ENCODE measurements at regions not wholly inside any gene's neighbourhood (a gene's known extent, or its start where the extent isn't known, plus 50 kb on each side); places are given as distances from the start of the nearest gene placed in this dataset.

DNA sequence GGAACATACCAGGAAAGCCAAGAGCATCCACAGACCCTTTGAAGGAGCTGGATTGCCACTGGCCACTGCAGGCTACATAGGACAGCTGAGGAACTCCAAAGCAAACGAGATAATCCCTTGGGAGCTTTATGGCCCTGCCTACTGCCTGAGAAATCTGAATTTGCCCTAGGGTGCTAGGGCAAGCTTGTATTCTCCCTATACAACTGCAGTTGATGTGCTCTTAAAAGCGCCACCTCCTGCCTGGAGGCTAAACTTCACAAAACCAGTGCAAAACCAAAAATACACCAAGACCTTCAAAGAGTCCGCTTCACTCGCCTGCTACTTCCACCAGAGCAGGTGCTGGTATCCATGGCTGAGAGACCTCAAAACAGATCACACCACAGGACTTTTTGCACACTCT is 99.6 kb upstream of the KRR1 start:
- DNase-seq (ENCODE audit: low read depth), result no peak
- no peak overlapping the region for H3K4me3 ChIP-seq (ENCODE audit: low read depth, low read length)
- no peaks in the 10 kb centered on the region for H3K27me3 ChIP-seq (ENCODE audit: control insufficient read depth, insufficient read depth, low read length)
- TF ChIP-seq, protein P1, sequence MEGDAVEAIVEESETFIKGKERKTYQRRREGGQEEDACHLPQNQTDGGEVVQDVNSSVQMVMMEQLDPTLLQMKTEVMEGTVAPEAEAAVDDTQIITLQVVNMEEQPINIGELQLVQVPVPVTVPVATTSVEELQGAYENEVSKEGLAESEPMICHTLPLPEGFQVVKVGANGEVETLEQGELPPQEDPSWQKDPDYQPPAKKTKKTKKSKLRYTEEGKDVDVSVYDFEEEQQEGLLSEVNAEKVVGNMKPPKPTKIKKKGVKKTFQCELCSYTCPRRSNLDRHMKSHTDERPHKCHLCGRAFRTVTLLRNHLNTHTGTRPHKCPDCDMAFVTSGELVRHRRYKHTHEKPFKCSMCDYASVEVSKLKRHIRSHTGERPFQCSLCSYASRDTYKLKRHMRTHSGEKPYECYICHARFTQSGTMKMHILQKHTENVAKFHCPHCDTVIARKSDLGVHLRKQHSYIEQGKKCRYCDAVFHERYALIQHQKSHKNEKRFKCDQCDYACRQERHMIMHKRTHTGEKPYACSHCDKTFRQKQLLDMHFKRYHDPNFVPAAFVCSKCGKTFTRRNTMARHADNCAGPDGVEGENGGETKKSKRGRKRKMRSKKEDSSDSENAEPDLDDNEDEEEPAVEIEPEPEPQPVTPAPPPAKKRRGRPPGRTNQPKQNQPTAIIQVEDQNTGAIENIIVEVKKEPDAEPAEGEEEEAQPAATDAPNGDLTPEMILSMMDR (IDR thresholded peaks at IDR 0.05; ENCODE audit: insufficient read depth, low read length, poor library complexity, severe bottlenecking), result no peak
- H3K36me3 ChIP-seq (ENCODE audit: control insufficient read depth, insufficient read depth, low read length), result no peaks in the 10 kb centered on the region

DNA sequence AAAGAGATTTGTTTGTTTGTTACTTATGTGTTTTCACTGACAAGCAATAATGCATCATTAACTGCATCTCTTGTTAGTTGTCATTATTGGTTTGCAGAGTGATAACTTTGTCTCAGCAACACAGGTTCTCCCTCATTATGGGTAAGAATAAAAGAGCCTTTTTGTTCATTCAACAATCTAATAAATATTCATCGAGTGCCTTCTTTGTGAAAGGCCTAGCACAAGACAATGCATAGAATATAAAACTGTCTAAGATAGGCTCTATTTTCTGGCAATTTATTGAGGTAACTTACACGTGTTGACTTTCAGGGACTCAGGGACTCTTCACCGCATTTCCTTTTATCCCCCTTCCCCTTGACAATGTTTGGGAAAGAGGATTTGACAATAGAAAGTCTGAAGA is 95.5 kb upstream of the KRR1 start:
- Histone ChIP-seq H3K4me3 (ENCODE audit: low read depth, low read length) (no peak overlapping the region), H3K27me3 (ENCODE audit: control insufficient read depth, insufficient read depth, low read length) (no peaks in the 10 kb centered on the region), H3K36me3 (ENCODE audit: control insufficient read depth, insufficient read depth, low read length) (no peaks in the 10 kb centered on the region)
- DNase-seq (ENCODE audit: low read depth), result no peak
- TF ChIP-seq, protein P1 (IDR thresholded peaks at IDR 0.05; ENCODE audit: insufficient read depth, low read length, poor library complexity, severe bottlenecking), result no peak

DNA sequence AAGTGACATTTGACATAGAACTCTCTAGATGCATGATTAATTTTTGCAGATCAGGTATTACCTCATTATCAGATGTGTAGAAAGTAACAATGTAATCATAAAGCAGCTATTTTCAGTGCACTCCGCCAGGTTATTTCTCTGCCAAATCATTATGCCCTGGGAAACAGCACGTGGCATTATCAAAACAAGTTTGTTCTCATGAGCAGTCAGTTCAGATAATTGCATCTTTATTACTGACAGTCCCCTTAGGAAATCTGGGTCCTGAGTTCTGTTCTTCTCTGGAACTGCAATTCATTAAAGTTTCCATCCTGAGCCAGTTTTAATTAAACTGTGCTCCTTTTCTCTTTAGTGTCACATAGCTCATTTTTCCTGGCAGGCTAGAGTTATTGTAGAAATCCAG is 94.7 kb upstream of the KRR1 start:
- Histone ChIP-seq H3K27me3 (ENCODE audit: control insufficient read depth, insufficient read depth, low read length) (no peaks in the 10 kb centered on the region), H3K4me3 (ENCODE audit: low read depth, low read length) (no peak overlapping the region), H3K36me3 (ENCODE audit: control insufficient read depth, insufficient read depth, low read length) (no peaks in the 10 kb centered on the region)
- no peak for DNase-seq (ENCODE audit: low read depth)
- TF ChIP-seq, protein P1 (IDR thresholded peaks at IDR 0.05; ENCODE audit: insufficient read depth, low read length, poor library complexity, severe bottlenecking), result no peak

DNA sequence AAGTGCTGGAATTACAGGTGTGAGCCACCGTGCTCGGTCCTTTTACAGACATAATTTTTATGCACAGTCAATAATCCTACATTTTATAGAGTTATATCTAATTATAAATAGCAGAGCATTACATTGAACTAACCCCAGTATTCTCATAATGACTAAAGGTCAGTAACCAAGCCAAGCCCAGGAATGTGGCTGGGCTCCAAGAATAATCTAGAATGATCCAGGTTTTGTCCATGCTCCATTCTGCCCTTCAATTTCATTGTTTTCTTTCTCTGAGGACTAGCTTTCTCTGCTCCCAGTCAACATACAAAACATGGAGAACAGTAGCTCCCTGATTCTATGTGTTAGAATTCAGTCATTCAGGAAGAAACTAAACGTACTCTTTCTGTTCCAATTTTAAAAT is 92.1 kb upstream of the KRR1 start:
- TF ChIP-seq, protein P1 (IDR thresholded peaks at IDR 0.05; ENCODE audit: insufficient read depth, low read length, poor library complexity, severe bottlenecking), result no peak
- Histone ChIP-seq H3K27me3 (ENCODE audit: control insufficient read depth, insufficient read depth, low read length) (no peaks in the 10 kb centered on the region), H3K36me3 (ENCODE audit: control insufficient read depth, insufficient read depth, low read length) (no peaks in the 10 kb centered on the region), H3K4me3 (ENCODE audit: low read depth, low read length) (no peak overlapping the region)
- DNase-seq (ENCODE audit: low read depth), result no peak

DNA sequence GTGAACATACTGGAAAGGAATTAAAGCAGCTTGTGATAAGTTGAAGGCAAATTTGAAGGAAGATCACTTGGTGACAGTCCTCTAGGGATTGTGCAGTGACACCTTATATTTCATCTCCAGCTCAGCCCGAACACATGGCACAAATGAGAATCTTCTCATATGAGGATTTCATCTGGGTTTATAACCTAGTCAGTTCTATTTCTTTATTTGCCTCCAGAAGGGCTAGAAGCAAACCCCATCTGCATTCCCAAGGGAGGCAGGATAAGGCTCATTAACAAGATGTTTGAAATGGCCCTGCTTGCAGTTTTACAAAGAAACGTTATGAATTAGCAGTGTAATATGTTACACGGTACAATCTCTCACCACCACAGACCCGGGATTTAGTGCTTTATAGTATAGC is 90.7 kb upstream of the KRR1 start:
- no peaks in the 10 kb centered on the region for H3K36me3 ChIP-seq (ENCODE audit: control insufficient read depth, insufficient read depth, low read length)
- TF ChIP-seq, protein P1 (IDR thresholded peaks at IDR 0.05; ENCODE audit: insufficient read depth, low read length, poor library complexity, severe bottlenecking), result no peak
- no peaks in the 10 kb centered on the region for H3K27me3 ChIP-seq (ENCODE audit: control insufficient read depth, insufficient read depth, low read length)
- no peak for DNase-seq (ENCODE audit: low read depth)
- no peak overlapping the region for H3K4me3 ChIP-seq (ENCODE audit: low read depth, low read length)

DNA sequence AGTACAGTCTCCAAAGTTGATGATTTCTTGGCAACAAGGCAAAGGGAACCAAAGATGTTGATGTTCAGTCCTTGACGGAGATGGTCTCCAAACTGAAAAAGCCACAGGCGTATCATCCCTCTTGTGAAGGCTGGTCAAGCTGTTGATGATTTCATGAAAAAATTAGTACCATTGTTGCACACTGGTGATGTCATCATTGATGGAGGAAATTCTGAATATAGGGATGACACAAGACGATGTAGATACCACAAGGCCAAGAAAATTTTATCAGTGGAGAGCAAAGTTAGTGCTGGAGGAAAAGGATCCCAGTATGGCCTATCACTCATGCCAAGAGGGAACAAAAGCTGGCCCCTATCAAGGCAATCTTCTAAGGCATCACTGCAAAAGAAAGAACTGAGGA is 88.7 kb upstream of the KRR1 start:
- TF ChIP-seq, protein P1 (IDR thresholded peaks at IDR 0.05; ENCODE audit: insufficient read depth, low read length, poor library complexity, severe bottlenecking), result no peak
- H3K36me3 ChIP-seq (ENCODE audit: control insufficient read depth, insufficient read depth, low read length), result no peaks in the 10 kb centered on the region
- no peaks in the 10 kb centered on the region for H3K27me3 ChIP-seq (ENCODE audit: control insufficient read depth, insufficient read depth, low read length)
- no peak for DNase-seq (ENCODE audit: low read depth)
- no peak overlapping the region for H3K4me3 ChIP-seq (ENCODE audit: low read depth, low read length)

Data from kidney epithelial cell (primary cell).